Uterus (tissue), 3 donors: ENCODE measurements at regions not wholly inside any gene's neighbourhood (a gene's known extent, or its start where the extent isn't known, plus 50 kb on each side); places are given as distances from the start of the nearest gene placed in this dataset.
"Not testable (repeated sequence)": the region's sequence is repeated elsewhere in the genome, so short reads cannot be mapped to it uniquely, and the experiment has no call there.

Experiments used
- DNase-seq, 2 donors: peaks; one replicate each; pipeline ENCODE4 v3.0.0-alpha.2; 2019 to 2020
- H3K27ac ChIP-seq, 2 donors: fragments of 200-600 bp; sonication (generic); 1 replicate in 1 of 2; 2 replicates in 1 of 2; pipeline ENCODE4 v1.5.1; 2016 to 2018
- H3K27me3 ChIP-seq, 2 donors: fragments of 200-600 bp; sonication (generic); one replicate each; pipeline ENCODE4 v1.5.1; 2018 to 2019; ENCODE audit warnings: control low read depth in 1 of 2
- H3K36me3 ChIP-seq, 2 donors: fragments of 200-600 bp; sonication (generic); one replicate each; pipeline ENCODE4 v1.5.1; 2019; ENCODE audit warnings: control low read depth in 1 of 2
- H3K4me1 ChIP-seq, 2 donors: fragments of 200-600 bp; sonication (generic); one replicate each; pipeline ENCODE4 v1.5.1; 2018 to 2019; ENCODE audit warnings: control low read depth in 1 of 2
- H3K4me3 ChIP-seq, 2 donors: fragments of 200-600 bp; sonication (generic); 1 replicate in 1 of 2; 2 replicates in 1 of 2; pipeline ENCODE4 v1.5.1; 2018 to 2019; ENCODE audit warnings: mild to moderate bottlenecking in 1 of 2
- H3K9me3 ChIP-seq, 2 donors: fragments of 200-600 bp; sonication (generic); one replicate each; pipeline ENCODE4 v1.5.1; 2019; ENCODE audit warnings: control low read depth in 1 of 2
- CTCF ChIP-seq, 4 experiments: fragments of 200-600 bp in 2 of 4; fragments of 450-650 bp in 2 of 4; sonication (generic) in 2 of 4; IDR thresholded peaks; one replicate each; pipeline ENCODE4 v1.5.1; 2016 to 2019; ENCODE audit warnings: antibody characterized with exemption in 4 of 4, mild to moderate bottlenecking in 2 of 4, moderate library complexity in 1 of 4
- POLR2A ChIP-seq, 2 donors: fragments of 450-650 bp; IDR thresholded peaks; one replicate each; pipeline ENCODE4 v1.6.1; 2016; ENCODE audit warnings: antibody characterized with exemption in 2 of 2, mild to moderate bottlenecking in 1 of 2, moderate library complexity in 1 of 2
- intact Hi-C: fragments of 100-400 bp; cut with DNase I; formaldehyde crosslinking; loops from one replicate; pipeline ENCODE4 v1.15.1; 2023; ENCODE audit warnings: low total_unique reads
- donor health status: DM: yes; HTN: yes; CAD: no.

GRCh38 chr5:6108540-6108848 is 269.9 kb downstream of the MED10 start:
- no peak for DNase-seq
- Histone ChIP-seq H3K27ac (no peak overlapping the region), H3K27me3 (no peaks in the 10 kb centered on the region), H3K4me3 (no peak overlapping the region), H3K36me3 (no peaks in the 10 kb centered on the region), H3K4me1 (no peaks in the 10 kb centered on the region), H3K9me3 (no peaks in the 10 kb centered on the region)
- TF ChIP-seq POLR2A (IDR thresholded peaks at IDR 0.05) (no peak), CTCF (IDR thresholded peaks at IDR 0.05) (no peak)
- intact Hi-C loops: no loop called here

- DNase-seq: no peak
- H3K4me1 ChIP-seq: no peaks in the 10 kb centered on the region
- intact Hi-C loops: no loop called here
These were observed 270.4 kb downstream of the MED10 start for GRCh38 chr5:6107675-6108539.

GRCh38 chr5:6106756-6107155 is 271.6 kb downstream of the MED10 start:
- TF ChIP-seq CTCF (IDR thresholded peaks at IDR 0.05) (no peak), POLR2A (IDR thresholded peaks at IDR 0.05) (no peak)
- Histone ChIP-seq H3K4me3 (no peak overlapping the region), H3K36me3 (no peaks in the 10 kb centered on the region), H3K9me3 (no peaks in the 10 kb centered on the region), H3K27ac (no peak overlapping the region), H3K27me3 (no peaks in the 10 kb centered on the region), H3K4me1 (no peaks in the 10 kb centered on the region)
- intact Hi-C loops: no loop called here
- DNase-seq: no peak

More at GRCh38 chr5:6107675-6108539, 270.4 kb downstream of the MED10 start:
- Histone ChIP-seq H3K27ac (no peak overlapping the region), H3K27me3 (no peaks in the 10 kb centered on the region), H3K9me3 (no peaks in the 10 kb centered on the region), H3K36me3 (no peaks in the 10 kb centered on the region), H3K4me3 (no peak overlapping the region)
- TF ChIP-seq POLR2A (IDR thresholded peaks at IDR 0.05) (no peak), CTCF (IDR thresholded peaks at IDR 0.05) (no peak)

GRCh38 chr5:6105320-6105719 is 273.0 kb downstream of the MED10 start:
- no peak for TF ChIP-seq CTCF (IDR thresholded peaks at IDR 0.05)
- no peak for TF ChIP-seq POLR2A (IDR thresholded peaks at IDR 0.05)
- intact Hi-C loops: no loop called here
- H3K4me1 ChIP-seq: no peaks in the 10 kb centered on the region

GRCh38 chr5:6096101-6096500 is 282.2 kb downstream of the MED10 start:
- no peaks in the 10 kb centered on the region for H3K4me1 ChIP-seq
- H3K36me3 ChIP-seq: no peaks in the 10 kb centered on the region
- DNase-seq: no peak
- intact Hi-C loops: no loop called here
- H3K27ac ChIP-seq: no peak overlapping the region
- TF ChIP-seq POLR2A (IDR thresholded peaks at IDR 0.05) (no peak), CTCF (IDR thresholded peaks at IDR 0.05) (no peak)
- H3K4me3 ChIP-seq: no peak overlapping the region
- no peaks in the 10 kb centered on the region for H3K27me3 ChIP-seq
- no peaks in the 10 kb centered on the region for H3K9me3 ChIP-seq

More at GRCh38 chr5:6105320-6105719, 273.0 kb downstream of the MED10 start:
- Histone ChIP-seq H3K9me3 (no peaks in the 10 kb centered on the region), H3K27ac (no peak overlapping the region), H3K27me3 (no peaks in the 10 kb centered on the region), H3K36me3 (no peaks in the 10 kb centered on the region), H3K4me3 (no peak overlapping the region)
- no peak for DNase-seq

- H3K36me3 ChIP-seq, H3K27me3 ChIP-seq, H3K4me1 ChIP-seq, intact Hi-C loops, DNase-seq, H3K4me3 ChIP-seq, H3K27ac ChIP-seq, H3K9me3 ChIP-seq: not testable (repeated sequence)
These were observed 284.2 kb downstream of the MED10 start for GRCh38 chr5:6094180-6094579.
